Neutrophil (primary cell): ENCODE measurements at regions not wholly inside any gene's neighbourhood (a gene's known extent, or its start where the extent isn't known, plus 50 kb on each side); places are given as distances from the start of the nearest gene placed in this dataset.

Experiments used
- H3K27ac ChIP-seq: fragments of 200-600 bp; sonication (generic); 2 replicates; pipeline ENCODE4 v1.5.1; 2016; ENCODE audit warnings: mild to moderate bottlenecking, moderate library complexity
- H3K27me3 ChIP-seq: fragments of 200-600 bp; sonication (generic); 2 replicates; pipeline ENCODE4 v1.6.0; 2016; ENCODE audit warnings: mild to moderate bottlenecking
- H3K36me3 ChIP-seq: fragments of 200-600 bp; sonication (generic); 2 replicates; pipeline ENCODE4 v1.5.1; 2017
- H3K4me1 ChIP-seq, 2 experiments: fragments of 200-600 bp in 1 of 2; sonication (generic) in 1 of 2; 1 replicate in 1 of 2; 2 replicates in 1 of 2; pipeline versions ENCODE4 v1.5.1 to v1.6.1; 2013 to 2016; ENCODE audit warnings: low read depth in 1 of 2, low read length in 1 of 2, mild to moderate bottlenecking in 1 of 2, moderate library complexity in 1 of 2; ENCODE audit not compliant: control insufficient read depth in 1 of 2, insufficient read depth in 1 of 2
- H3K4me3 ChIP-seq, 2 experiments: fragments of 200-600 bp in 1 of 2; sonication (generic) in 1 of 2; 1 replicate in 1 of 2; 2 replicates in 1 of 2; pipeline ENCODE4 v1.5.1; 2013 to 2016; ENCODE audit warnings: low read depth in 1 of 2, low read length in 1 of 2, mild to moderate bottlenecking in 1 of 2, moderate library complexity in 1 of 2
- H3K9me3 ChIP-seq: fragments of 200-600 bp; sonication (generic); 2 replicates; pipeline ENCODE4 v1.5.1; 2016
- TF ChIP-seq, protein P1 (sequence below): fragments of 200-600 bp; sonication (generic); IDR thresholded peaks from 2 replicates; pipeline ENCODE4 v1.5.1; 2016; ENCODE audit warnings: antibody characterized with exemption

- no peaks in the 10 kb centered on the region for H3K9me3 ChIP-seq
- no peak overlapping the region for H3K4me3 ChIP-seq
- no peak overlapping the region for H3K27ac ChIP-seq
- TF ChIP-seq, protein P1, sequence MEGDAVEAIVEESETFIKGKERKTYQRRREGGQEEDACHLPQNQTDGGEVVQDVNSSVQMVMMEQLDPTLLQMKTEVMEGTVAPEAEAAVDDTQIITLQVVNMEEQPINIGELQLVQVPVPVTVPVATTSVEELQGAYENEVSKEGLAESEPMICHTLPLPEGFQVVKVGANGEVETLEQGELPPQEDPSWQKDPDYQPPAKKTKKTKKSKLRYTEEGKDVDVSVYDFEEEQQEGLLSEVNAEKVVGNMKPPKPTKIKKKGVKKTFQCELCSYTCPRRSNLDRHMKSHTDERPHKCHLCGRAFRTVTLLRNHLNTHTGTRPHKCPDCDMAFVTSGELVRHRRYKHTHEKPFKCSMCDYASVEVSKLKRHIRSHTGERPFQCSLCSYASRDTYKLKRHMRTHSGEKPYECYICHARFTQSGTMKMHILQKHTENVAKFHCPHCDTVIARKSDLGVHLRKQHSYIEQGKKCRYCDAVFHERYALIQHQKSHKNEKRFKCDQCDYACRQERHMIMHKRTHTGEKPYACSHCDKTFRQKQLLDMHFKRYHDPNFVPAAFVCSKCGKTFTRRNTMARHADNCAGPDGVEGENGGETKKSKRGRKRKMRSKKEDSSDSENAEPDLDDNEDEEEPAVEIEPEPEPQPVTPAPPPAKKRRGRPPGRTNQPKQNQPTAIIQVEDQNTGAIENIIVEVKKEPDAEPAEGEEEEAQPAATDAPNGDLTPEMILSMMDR = no peak
- no peaks in the 10 kb centered on the region for H3K27me3 ChIP-seq
- no peaks in the 10 kb centered on the region for H3K4me1 ChIP-seq
- H3K36me3 ChIP-seq = no peaks in the 10 kb centered on the region
Observed at GRCh38 chr5:57857696-57858095, 375.1 kb upstream of the ACTBL2 start.

DNA sequence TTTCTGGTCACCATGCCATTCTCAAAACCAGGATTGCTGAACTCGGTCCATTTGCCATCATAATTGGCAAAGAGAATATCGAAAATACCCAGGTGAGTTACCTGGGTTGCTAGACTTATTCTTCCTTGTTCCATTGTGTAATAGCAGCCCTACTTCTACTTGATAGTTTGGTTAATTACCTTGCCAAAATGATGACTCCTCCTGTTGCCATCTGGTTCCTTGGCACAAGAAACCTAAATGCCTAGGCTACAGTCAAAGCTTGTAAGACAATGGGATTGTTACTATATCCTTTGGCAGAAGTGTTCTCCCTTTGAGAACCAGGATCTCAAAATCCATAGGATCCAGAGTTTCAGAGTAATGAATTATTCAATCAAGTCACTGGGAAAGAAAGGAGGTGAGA is 373.2 kb upstream of the ACTBL2 start:
- H3K9me3 ChIP-seq = no peaks in the 10 kb centered on the region
- no peak overlapping the region for H3K27ac ChIP-seq

GRCh38 chr5:57853929-57854697 is 371.5 kb upstream of the ACTBL2 start:
- Histone ChIP-seq H3K9me3 (no peaks in the 10 kb centered on the region), H3K36me3 (no peaks in the 10 kb centered on the region), H3K4me3 (no peak overlapping the region), H3K27ac (no peak overlapping the region), H3K27me3 (no peaks in the 10 kb centered on the region), H3K4me1 (no peaks in the 10 kb centered on the region)
- TF ChIP-seq, protein P1 = no peak

More for the DNA sequence above, 373.2 kb upstream of the ACTBL2 start:
- no peaks in the 10 kb centered on the region for H3K4me1 ChIP-seq
- TF ChIP-seq, protein P1 = no peak
- H3K36me3 ChIP-seq = no peaks in the 10 kb centered on the region
- no peaks in the 10 kb centered on the region for H3K27me3 ChIP-seq
- no peak overlapping the region for H3K4me3 ChIP-seq

DNA sequence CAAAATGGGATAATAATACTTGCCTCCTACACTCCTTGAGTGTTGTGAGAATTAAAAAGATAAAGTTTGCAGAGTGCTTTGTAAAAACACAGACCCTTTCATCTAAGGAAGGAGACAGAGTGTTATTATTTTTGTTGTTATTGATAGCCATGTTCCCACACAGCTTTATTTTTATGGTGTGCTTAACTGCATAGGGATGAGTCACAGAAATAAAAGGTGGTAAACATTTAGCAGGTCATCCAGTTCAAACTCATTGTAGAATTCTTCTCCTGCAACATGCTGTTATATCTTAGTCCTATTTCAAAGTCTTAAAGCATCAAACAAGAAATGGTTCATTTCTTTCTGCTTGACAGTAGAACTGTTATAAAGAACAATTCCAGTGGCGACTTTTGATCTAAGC is 367.5 kb upstream of the ACTBL2 start:
- no peaks in the 10 kb centered on the region for H3K36me3 ChIP-seq
- no peaks in the 10 kb centered on the region for H3K27me3 ChIP-seq
- H3K9me3 ChIP-seq = no peaks in the 10 kb centered on the region
- no peak overlapping the region for H3K27ac ChIP-seq
- no peak overlapping the region for H3K4me3 ChIP-seq
- H3K4me1 ChIP-seq = no peaks in the 10 kb centered on the region
- TF ChIP-seq, protein P1 = no peak

GRCh38 chr5:57845025-57845424 is 362.4 kb upstream of the ACTBL2 start:
- H3K27me3 ChIP-seq = no peaks in the 10 kb centered on the region
- no peak overlapping the region for H3K4me3 ChIP-seq
- TF ChIP-seq, protein P1 = no peak
- no peak overlapping the region for H3K27ac ChIP-seq
- no peaks in the 10 kb centered on the region for H3K9me3 ChIP-seq
- H3K4me1 ChIP-seq = no peaks in the 10 kb centered on the region
- no peaks in the 10 kb centered on the region for H3K36me3 ChIP-seq
